Tibial nerve (tissue), 4 donors: ENCODE measurements at regions not wholly inside any gene's neighbourhood (a gene's known extent, or its start where the extent isn't known, plus 50 kb on each side); places are given as distances from the start of the nearest gene placed in this dataset. TPM values are rescaled to one million over a fixed set of nuclear protein-coding genes. Genes with fewer than 3 reads are reported as not detected.

Source experiments
- DNase-seq, 2 donors: peaks; one replicate each; pipeline ENCODE4 v3.0.0-alpha.2; 2019; ENCODE audit warnings: low spot score in 2 of 2
- H3K27ac ChIP-seq, 4 donors: fragments of 200-600 bp; sonication (generic) in 3 of 4; one replicate each; pipeline ENCODE4 v1.5.1; 2017 to 2019; ENCODE audit warnings: mild to moderate bottlenecking in 1 of 4
- H3K27me3 ChIP-seq, 2 donors: fragments of 200-600 bp; sonication (generic) in 1 of 2; one replicate each; pipeline versions ENCODE4 v1.5.1 to v1.6.0; 2017 to 2019
- H3K36me3 ChIP-seq, 3 donors: fragments of 200-600 bp; sonication (generic); one replicate each; pipeline ENCODE4 v1.5.1; 2018 to 2019
- H3K4me1 ChIP-seq, 4 donors: fragments of 200-600 bp; sonication (generic) in 3 of 4; one replicate each; pipeline ENCODE4 v1.5.1; 2017 to 2019
- H3K4me3 ChIP-seq, 4 donors: fragments of 200-600 bp; sonication (generic) in 3 of 4; one replicate each; pipeline ENCODE4 v1.5.1; 2017 to 2019; ENCODE audit warnings: mild to moderate bottlenecking in 1 of 4, moderate library complexity in 1 of 4
- H3K9me3 ChIP-seq, 4 donors: fragments of 200-600 bp; sonication (generic) in 3 of 4; one replicate each; pipeline ENCODE4 v1.5.1; 2017 to 2019
- EP300 ChIP-seq, 2 donors: sonication (generic); formaldehyde crosslinking; IDR thresholded peaks; one replicate each; pipeline ENCODE4 v1.6.1; 2017; ENCODE audit warnings: antibody characterized with exemption in 2 of 2, mild to moderate bottlenecking in 1 of 2
- POLR2A ChIP-seq, 2 donors: fragments of 450-650 bp; IDR thresholded peaks; one replicate each; pipeline ENCODE4 v1.6.1; 2017; ENCODE audit warnings: antibody characterized with exemption in 2 of 2, mild to moderate bottlenecking in 2 of 2, moderate library complexity in 2 of 2
- WGBS, 2 donors: methylation state at CpG; one replicate each; pipeline ENCODE4 v1.1.5; 2018; 5-methylcytosine and 5-hydroxymethylcytosine counted together
- small RNA-seq: library from RNA; depleted of rRNA; stranded (forward); fragments of <200 nt; gene quantifications from one replicate; pipeline ENCODE3, GENCODE V24; 2016
- TF ChIP-seq, protein P1 (sequence below), 5 experiments: fragments of 200-600 bp in 3 of 5; fragments of 450-650 bp in 2 of 5; sonication (generic) in 3 of 5; IDR thresholded peaks; one replicate each; pipeline ENCODE4 v1.5.1; 2016 to 2019; ENCODE audit warnings: antibody characterized with exemption in 5 of 5, mild to moderate bottlenecking in 3 of 5, moderate library complexity in 2 of 5

DNA sequence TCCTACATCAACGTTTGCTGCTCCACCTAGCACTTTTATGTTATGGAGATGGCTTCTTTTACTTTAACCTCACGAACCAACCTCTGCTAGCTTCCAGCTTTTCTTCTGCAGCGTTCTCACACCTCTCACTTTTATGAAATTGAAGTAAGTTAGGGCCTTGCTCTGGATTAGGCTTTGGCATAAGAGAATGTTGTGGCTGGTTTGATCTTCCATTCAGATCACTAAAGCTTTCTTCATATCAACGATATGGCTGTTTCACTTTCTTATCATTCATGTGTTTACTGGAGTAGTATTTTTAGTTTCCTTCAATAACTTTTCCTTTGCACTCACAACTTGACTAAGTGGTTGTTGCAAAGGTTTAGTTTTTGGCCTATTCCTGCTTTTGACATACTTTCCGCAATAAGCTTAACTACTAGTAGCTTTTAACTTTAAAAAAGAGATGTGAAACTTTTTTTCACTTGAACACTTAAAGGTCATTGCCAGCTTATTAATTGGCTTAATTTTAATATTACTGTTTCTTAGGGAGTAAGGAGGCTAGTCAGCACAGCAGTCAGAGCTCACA, 60.0 kb upstream of the SPRY2 start:
- H3K27ac ChIP-seq: no peak overlapping the region
- no peak for TF ChIP-seq EP300 (IDR thresholded peaks at IDR 0.05)
- TF ChIP-seq, protein P1, sequence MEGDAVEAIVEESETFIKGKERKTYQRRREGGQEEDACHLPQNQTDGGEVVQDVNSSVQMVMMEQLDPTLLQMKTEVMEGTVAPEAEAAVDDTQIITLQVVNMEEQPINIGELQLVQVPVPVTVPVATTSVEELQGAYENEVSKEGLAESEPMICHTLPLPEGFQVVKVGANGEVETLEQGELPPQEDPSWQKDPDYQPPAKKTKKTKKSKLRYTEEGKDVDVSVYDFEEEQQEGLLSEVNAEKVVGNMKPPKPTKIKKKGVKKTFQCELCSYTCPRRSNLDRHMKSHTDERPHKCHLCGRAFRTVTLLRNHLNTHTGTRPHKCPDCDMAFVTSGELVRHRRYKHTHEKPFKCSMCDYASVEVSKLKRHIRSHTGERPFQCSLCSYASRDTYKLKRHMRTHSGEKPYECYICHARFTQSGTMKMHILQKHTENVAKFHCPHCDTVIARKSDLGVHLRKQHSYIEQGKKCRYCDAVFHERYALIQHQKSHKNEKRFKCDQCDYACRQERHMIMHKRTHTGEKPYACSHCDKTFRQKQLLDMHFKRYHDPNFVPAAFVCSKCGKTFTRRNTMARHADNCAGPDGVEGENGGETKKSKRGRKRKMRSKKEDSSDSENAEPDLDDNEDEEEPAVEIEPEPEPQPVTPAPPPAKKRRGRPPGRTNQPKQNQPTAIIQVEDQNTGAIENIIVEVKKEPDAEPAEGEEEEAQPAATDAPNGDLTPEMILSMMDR (IDR thresholded peaks at IDR 0.05): no peak
- TF ChIP-seq POLR2A (IDR thresholded peaks at IDR 0.05): no peak
- H3K36me3 ChIP-seq: no peaks in the 10 kb centered on the region
- no peaks in the 10 kb centered on the region for H3K4me1 ChIP-seq
- DNase-seq: no peak
- H3K27me3 ChIP-seq: no peaks in the 10 kb centered on the region
- 80 to 92% methylated on average over 5 of the region's 5 CpGs for WGBS, 2 donors
- H3K4me3 ChIP-seq: no peak overlapping the region
- peaks cover 0 to 20% (median 8%) of the 10 kb centered on the region in 4 donors for H3K9me3 ChIP-seq

DNA sequence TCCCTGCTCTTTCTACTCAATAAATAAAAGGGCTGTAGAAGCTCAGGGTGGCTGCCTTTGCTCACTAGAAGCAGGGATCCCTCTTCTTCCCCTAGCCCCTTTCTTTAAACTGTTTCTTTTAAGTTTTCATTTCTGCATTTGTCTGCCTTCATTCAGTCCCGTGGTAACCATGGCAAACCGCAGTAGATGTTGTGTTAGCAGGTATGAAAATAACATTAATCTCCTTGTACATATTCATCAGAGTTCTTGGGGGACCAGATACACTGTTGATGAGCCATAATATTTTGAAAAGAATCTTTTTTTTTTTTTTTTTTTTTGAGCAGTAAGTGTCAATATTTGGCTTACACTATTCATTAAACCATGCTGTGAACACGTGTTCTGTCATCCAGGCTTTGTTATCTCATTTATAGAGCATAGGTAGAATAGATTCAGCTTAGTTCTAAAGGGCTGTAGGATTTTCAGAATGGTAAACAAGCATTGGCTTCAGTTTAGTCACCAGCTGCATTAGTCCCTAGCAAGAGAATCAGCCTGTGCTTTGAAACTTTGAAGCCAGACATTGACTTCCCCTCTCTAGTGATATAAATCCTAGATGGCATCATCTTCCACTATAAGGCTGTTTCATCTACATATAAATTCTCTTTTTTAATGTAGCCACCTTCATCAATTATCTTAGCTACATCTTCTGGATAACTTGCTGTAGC, 59.4 kb upstream of the SPRY2 start:
- H3K36me3 ChIP-seq: no peaks in the 10 kb centered on the region
- H3K4me1 ChIP-seq: no peaks in the 10 kb centered on the region
- no peaks in the 10 kb centered on the region for H3K27me3 ChIP-seq
- WGBS, 2 donors: 77 to 81% methylated on average over 3 of the region's 3 CpGs
- no peak overlapping the region for H3K4me3 ChIP-seq
- no peak for TF ChIP-seq POLR2A (IDR thresholded peaks at IDR 0.05)
- TF ChIP-seq, protein P1 (IDR thresholded peaks at IDR 0.05): no peak
- TF ChIP-seq EP300 (IDR thresholded peaks at IDR 0.05): no peak
- no peak overlapping the region for H3K27ac ChIP-seq
- DNase-seq: no peak
- peaks cover 0 to 16% (median 8%) of the 10 kb centered on the region in 4 donors for H3K9me3 ChIP-seq

DNA sequence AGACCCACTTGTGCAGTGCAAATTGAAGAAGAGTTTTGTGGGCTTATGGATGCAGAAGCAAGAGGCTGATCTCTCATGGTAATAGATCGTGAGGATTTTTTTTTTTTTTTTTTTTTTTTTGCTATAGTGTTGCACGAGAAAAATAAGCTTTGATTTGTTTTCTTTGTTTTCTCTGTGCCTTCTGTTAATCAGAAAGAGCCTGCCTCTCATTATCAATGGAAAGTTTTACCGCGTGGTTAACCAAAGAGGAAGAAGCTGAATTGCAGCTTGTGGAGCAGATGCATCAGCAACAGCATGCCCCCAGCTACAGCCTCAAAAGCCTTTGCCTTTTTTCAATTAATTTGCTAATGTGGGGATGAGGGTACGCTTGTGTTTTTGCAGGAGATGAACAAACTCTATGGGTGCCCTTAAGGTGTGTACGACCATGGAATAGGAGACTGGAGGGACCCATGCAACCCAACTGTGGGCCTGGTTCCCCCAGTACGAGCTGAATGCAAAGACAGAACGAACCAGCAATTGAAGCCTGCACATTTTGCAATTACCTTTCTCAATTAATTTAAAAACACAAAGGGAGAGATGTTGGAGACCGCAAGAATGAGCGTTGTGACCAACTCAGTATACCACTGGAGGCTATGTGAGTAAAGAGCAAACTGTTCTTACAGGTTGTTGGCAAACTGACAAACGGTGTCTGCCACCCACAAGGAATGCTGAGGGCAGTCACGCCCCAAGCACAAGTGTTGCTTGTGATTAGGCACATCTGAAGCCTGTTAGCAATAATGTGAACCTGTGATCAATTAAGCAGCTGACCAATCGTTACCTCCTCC, 58.6 kb upstream of the SPRY2 start:
- no peak for DNase-seq
- TF ChIP-seq POLR2A (IDR thresholded peaks at IDR 0.05): no peak
- TF ChIP-seq, protein P1 (IDR thresholded peaks at IDR 0.05): no peak
- TF ChIP-seq EP300 (IDR thresholded peaks at IDR 0.05): no peak
- Histone ChIP-seq H3K36me3 (no peaks in the 10 kb centered on the region), H3K27ac (no peak overlapping the region), H3K27me3 (no peaks in the 10 kb centered on the region), H3K4me3 (no peak overlapping the region), H3K4me1 (no peaks in the 10 kb centered on the region), H3K9me3 (peaks cover 0 to 14% (median 5%) of the 10 kb centered on the region in 4 donors)
- 72 to 76% methylated on average over 13 of the region's 13 CpGs for WGBS, 2 donors

Small RNAs in the stretch of these regions (small RNA-seq; reads per million reads assigned to genes)
- gene HIGD1AP2 (not detected), gene RNU6-67P (not detected), gene RNU6-77P (not detected)
